Keratinocyte (primary cell): ENCODE measurements at regions not wholly inside any gene's neighbourhood (a gene's known extent, or its start where the extent isn't known, plus 50 kb on each side); places are given as distances from the start of the nearest gene placed in this dataset.

Source experiments
- EZH2 ChIP-seq: IDR thresholded peaks from one replicate; pipeline ENCODE4 v1.6.1; 2012; ENCODE audit warnings: inconsistent platforms, mild to moderate bottlenecking, low read length, moderate library complexity
- TF ChIP-seq, protein P1 (sequence below), 3 experiments: IDR thresholded peaks in 1 of 3; conservative IDR thresholded peaks in 1 of 3; optimal IDR thresholded peaks in 1 of 3; 2 replicates in 2 of 3; 3 replicates in 1 of 3; pipeline versions ENCODE3 to v1.5.1; 2011; ENCODE audit warnings: low read length in 3 of 3, mild to moderate bottlenecking in 3 of 3, moderate library complexity in 2 of 3, control low read depth in 1 of 3, inconsistent platforms in 1 of 3; ENCODE audit not compliant: insufficient read depth in 2 of 3; ENCODE audit errors: extremely low read depth in 1 of 3

DNA sequence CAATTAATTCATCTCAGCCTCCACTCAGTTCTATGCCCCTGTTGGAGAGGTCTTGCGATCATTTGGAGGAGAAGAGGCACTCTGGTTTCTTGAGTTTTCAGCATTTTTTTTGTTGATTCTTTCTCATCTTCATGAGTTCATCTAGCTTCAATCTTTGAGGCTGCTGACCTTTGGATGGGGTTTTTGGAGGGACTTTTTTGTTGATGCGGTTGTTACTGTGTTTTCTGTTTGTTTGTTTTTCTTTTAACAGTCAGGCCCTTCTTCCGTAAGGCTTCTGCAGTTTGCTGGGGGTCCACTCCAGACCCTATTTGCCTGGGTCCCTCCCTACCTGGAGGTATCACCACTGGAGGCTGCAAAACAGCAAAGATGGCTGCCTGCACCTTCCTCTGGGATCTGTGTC, 149.9 kb upstream of the RBBP8 start:
- TF ChIP-seq, protein P1, sequence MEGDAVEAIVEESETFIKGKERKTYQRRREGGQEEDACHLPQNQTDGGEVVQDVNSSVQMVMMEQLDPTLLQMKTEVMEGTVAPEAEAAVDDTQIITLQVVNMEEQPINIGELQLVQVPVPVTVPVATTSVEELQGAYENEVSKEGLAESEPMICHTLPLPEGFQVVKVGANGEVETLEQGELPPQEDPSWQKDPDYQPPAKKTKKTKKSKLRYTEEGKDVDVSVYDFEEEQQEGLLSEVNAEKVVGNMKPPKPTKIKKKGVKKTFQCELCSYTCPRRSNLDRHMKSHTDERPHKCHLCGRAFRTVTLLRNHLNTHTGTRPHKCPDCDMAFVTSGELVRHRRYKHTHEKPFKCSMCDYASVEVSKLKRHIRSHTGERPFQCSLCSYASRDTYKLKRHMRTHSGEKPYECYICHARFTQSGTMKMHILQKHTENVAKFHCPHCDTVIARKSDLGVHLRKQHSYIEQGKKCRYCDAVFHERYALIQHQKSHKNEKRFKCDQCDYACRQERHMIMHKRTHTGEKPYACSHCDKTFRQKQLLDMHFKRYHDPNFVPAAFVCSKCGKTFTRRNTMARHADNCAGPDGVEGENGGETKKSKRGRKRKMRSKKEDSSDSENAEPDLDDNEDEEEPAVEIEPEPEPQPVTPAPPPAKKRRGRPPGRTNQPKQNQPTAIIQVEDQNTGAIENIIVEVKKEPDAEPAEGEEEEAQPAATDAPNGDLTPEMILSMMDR (optimal IDR thresholded peaks at IDR 0.05 in 1 of 3, IDR thresholded peaks at IDR 0.05 in 1 of 3, conservative IDR thresholded peaks at IDR 0.05 in 1 of 3; ENCODE audit: extremely low read depth in 1 of 3, insufficient read depth in 2 of 3, low read length in 3 of 3), result no peak
- no peak for TF ChIP-seq EZH2
